GM12872 (cell line): ENCODE measurements at regions not wholly inside any gene's neighbourhood (a gene's known extent, or its start where the extent isn't known, plus 50 kb on each side); places are given as distances from the start of the nearest gene placed in this dataset.

Experiments
- CTCF ChIP-seq: IDR thresholded peaks from 3 replicates; pipeline ENCODE4 v1.5.1; 2011; ENCODE audit warnings: low read depth, mild to moderate bottlenecking, low read length, moderate library complexity; ENCODE audit not compliant: insufficient read depth

- no peak for TF ChIP-seq CTCF
Measured at GRCh38 chr11:42589286-42589685, 722.5 kb upstream of the API5 start.

GRCh38 chr11:42591841-42592240 lies 720.0 kb upstream of the API5 start:
- TF ChIP-seq CTCF, result no peak

- TF ChIP-seq CTCF, result no peak
Measured at GRCh38 chr11:42593441-42593840, 718.4 kb upstream of the API5 start.

- TF ChIP-seq CTCF, result no peak
Measured at GRCh38 chr11:42595876-42596275, 715.9 kb upstream of the API5 start.

- TF ChIP-seq CTCF, result no peak
Measured at GRCh38 chr11:42596576-42597145, 715.1 kb upstream of the API5 start.

- TF ChIP-seq CTCF, result no peak
Measured at GRCh38 chr11:42598341-42598740, 713.5 kb upstream of the API5 start.

- TF ChIP-seq CTCF, result no peak
Measured at GRCh38 chr11:42620796-42621195, 691.0 kb upstream of the API5 start.
